D721Med (cell line): ENCODE measurements at regions not wholly inside any gene's neighbourhood (a gene's known extent, or its start where the extent isn't known, plus 50 kb on each side); places are given as distances from the start of the nearest gene placed in this dataset.

Source experiments
- DNase-seq: peaks from one replicate; pipeline ENCODE4 v3.0.0; 2011; ENCODE audit warnings: low spot score; ENCODE audit not compliant: insufficient read length
- FAIRE-seq: peaks from 2 replicates; lab custom pipeline; 2011; peaks lifted over from hg19 to GRCh38; lab: Jason Lieb, UNC
- TF ChIP-seq, protein P1 (sequence below): IDR thresholded peaks from 2 replicates; pipeline ENCODE4 v1.5.1; 2012; ENCODE audit warnings: mild to moderate bottlenecking, control low read depth; ENCODE audit not compliant: insufficient read depth; ENCODE audit errors: missing control alignments

DNA sequence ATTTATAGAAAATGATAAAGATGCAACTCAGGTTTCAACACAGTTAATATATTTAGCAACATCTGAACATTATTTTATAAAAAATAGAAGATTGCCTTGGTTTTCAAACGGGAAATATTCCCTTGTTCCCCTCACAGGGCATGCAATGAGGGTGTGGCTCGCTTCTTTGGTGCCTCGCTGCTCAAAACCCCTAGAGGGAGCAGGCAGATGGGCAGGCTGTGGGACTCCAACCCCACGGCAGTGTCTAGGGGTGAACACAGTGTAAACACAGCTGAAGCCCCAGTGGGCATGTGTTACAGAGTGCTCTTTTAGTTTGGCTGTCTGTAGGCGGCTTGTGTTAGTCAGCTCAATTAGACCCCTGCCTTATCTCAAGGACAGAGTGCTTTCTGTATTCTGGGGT lies 560.8 kb upstream of the IMPG1 start:
- TF ChIP-seq, protein P1, sequence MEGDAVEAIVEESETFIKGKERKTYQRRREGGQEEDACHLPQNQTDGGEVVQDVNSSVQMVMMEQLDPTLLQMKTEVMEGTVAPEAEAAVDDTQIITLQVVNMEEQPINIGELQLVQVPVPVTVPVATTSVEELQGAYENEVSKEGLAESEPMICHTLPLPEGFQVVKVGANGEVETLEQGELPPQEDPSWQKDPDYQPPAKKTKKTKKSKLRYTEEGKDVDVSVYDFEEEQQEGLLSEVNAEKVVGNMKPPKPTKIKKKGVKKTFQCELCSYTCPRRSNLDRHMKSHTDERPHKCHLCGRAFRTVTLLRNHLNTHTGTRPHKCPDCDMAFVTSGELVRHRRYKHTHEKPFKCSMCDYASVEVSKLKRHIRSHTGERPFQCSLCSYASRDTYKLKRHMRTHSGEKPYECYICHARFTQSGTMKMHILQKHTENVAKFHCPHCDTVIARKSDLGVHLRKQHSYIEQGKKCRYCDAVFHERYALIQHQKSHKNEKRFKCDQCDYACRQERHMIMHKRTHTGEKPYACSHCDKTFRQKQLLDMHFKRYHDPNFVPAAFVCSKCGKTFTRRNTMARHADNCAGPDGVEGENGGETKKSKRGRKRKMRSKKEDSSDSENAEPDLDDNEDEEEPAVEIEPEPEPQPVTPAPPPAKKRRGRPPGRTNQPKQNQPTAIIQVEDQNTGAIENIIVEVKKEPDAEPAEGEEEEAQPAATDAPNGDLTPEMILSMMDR, result no peak
- DNase-seq (no peak), FAIRE-seq (no peak)

DNA sequence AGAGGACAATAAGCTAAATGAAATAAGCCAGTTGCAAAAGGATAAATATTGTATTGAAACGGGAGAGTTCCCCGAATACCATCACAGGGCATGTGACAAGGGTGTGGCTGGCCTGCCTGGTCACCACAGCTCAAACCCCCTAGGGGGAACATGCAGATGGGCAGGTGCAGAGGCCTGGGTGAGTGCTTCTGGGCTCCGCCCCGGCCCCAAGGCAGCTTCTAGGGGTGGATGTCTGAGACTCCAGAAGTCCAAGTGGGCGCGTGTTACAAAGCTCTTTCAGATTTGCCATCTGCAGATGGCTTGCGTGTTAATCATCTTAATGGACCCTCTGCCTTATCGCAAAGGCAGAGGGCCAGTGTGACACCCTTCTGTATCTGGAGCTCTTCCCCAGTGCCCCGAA lies 559.2 kb upstream of the IMPG1 start:
- DNase-seq, result no peak
- TF ChIP-seq, protein P1, result no peak
- FAIRE-seq, result no peak

DNA sequence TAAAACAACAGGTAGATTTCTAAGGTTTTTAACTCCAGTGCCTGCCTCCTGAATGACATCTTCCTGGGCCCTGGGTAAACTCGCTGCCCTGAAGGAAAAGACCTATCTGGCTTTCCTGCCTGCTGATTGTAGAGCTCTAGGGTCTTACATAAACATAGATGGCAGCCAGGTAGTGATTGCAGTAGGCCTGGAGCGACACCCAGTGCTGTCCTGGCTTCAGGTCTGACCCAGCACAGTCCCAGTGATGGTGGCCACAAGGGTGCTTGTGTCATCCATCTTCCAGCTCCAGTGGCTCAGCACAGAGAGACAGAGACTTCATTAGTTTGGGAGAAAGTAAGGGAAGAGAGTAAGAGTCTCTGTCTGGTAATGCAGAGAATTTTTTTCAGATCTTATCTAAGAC lies 542.9 kb upstream of the IMPG1 start:
- TF ChIP-seq, protein P1, result peak; percentile 4
- FAIRE-seq (no peak), DNase-seq (no peak)

DNA sequence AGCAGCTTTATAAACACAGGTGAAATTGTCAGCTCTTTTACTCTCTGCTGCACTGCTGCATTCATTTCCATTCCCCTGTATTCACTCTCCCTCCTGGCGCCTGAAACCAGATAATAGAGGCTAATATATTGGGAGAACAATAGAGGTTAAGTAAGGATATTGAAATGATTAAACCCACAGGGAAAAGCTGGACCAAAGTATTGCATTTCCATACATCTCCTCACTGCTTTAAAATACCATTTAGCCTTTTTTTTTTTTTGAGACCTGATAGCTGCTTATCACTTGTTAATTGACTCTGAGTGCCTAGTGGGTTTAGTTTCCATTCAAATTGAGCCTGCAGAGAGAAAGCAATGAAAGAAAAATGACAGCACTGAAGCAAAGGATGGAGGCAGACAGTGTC lies 540.5 kb upstream of the IMPG1 start:
- DNase-seq (no peak), FAIRE-seq (no peak)
- TF ChIP-seq, protein P1, result no peak

DNA sequence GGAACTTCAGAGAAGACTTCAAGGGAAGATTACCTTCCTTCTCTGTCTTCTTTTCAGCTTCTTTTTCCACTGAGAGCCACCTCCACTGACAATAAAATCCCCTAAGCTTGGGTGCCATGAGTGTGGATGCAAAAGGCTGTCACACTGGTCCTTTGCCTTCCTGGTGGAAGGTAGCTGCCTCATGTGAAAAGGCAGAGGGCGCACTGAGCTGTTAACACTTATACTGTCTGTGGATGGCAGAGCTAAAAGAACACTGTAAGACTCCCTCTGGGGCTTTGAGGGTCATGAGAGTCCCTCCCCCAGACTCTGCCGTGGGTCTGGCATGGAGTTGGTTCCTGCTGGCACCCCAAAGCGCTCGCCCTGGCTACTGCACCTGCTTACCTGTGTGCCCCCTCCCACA lies 536.7 kb upstream of the IMPG1 start:
- DNase-seq, result no peak
- TF ChIP-seq, protein P1, result no peak
- no peak for FAIRE-seq

DNA sequence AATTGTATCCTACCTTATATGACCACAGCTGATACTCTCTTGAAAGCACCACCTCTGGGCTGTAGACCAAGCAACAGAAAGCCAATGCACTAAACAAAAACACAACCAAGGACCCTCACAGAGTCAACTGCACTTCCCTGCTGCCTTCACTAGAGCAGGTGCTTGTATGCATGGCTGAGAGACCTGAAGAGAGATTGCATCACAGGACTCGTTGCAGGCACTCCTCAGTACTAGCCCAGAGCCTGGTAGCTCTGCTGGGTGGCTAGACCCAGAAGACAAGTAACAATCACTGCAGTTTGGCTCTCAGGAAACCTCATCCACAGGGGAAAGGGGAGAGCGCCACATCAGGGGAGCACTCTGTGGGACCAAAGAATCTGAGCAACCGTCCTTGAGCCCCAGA lies 521.6 kb upstream of the IMPG1 start:
- no peak for DNase-seq
- TF ChIP-seq, protein P1, result no peak
- FAIRE-seq, result no peak

DNA sequence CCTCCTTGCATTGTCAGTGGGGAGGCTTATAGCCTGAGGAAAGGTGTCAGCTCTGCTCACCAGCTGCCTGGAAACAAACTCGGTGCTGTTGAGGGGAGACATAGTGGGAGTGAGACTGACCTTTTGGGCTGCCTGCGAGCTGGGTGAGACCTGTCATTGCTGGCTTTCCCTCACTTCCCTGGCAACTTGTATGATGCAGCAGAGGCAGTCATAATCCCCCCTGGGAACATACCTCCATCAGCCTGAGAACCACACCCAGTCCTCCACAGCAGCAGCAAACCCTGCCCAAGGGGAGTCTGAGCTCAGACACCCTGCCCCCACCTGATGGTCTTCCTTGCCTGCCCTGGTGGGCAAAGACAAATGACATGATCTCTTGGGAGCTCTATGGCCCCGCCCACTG lies 521.2 kb upstream of the IMPG1 start:
- FAIRE-seq, result no peak
- no peak for DNase-seq
- TF ChIP-seq, protein P1, result no peak
